Suprapubic skin (tissue), 4 donors: ENCODE measurements at regions not wholly inside any gene's neighbourhood (a gene's known extent, or its start where the extent isn't known, plus 50 kb on each side); places are given as distances from the start of the nearest gene placed in this dataset.

ENCODE experiments used
- DNase-seq, 2 donors: peaks; one replicate each; pipeline ENCODE4 v3.0.0-alpha.2; 2019; ENCODE audit warnings: low spot score in 2 of 2
- H3K27ac ChIP-seq: fragments of 200-600 bp; sonication (generic); one replicate; pipeline ENCODE4 v1.5.1; 2019
- H3K27me3 ChIP-seq: fragments of 200-600 bp; sonication (generic); one replicate; pipeline ENCODE4 v1.5.1; 2019
- H3K36me3 ChIP-seq: fragments of 200-600 bp; sonication (generic); one replicate; pipeline ENCODE4 v1.5.1; 2019
- H3K4me1 ChIP-seq: fragments of 200-600 bp; sonication (generic); one replicate; pipeline ENCODE4 v1.5.1; 2019
- H3K4me3 ChIP-seq: fragments of 200-600 bp; sonication (generic); one replicate; pipeline ENCODE4 v1.5.1; 2019; ENCODE audit warnings: mild to moderate bottlenecking
- H3K9me3 ChIP-seq: fragments of 200-600 bp; sonication (generic); one replicate; pipeline ENCODE4 v1.5.1; 2019
- EP300 ChIP-seq: sonication (generic); formaldehyde crosslinking; IDR thresholded peaks from one replicate; pipeline ENCODE4 v1.6.1; 2017; ENCODE audit warnings: antibody characterized with exemption
- POLR2A ChIP-seq, 2 donors: fragments of 450-650 bp; IDR thresholded peaks; one replicate each; pipeline ENCODE4 v1.6.1; 2017; ENCODE audit warnings: antibody characterized with exemption in 2 of 2, mild to moderate bottlenecking in 2 of 2, moderate library complexity in 2 of 2
- POLR2AphosphoS5 ChIP-seq, 3 donors: sonication (generic); formaldehyde crosslinking; IDR thresholded peaks; one replicate each; pipeline ENCODE4 v1.6.1; 2017; ENCODE audit warnings: antibody characterized with exemption in 3 of 3
- WGBS: methylation state at CpG from one replicate; pipeline ENCODE4 v1.1.5; 2018; 5-methylcytosine and 5-hydroxymethylcytosine counted together
- TF ChIP-seq, protein P1 (sequence below), 2 donors: fragments of 200-600 bp in 1 of 2; fragments of 450-650 bp in 1 of 2; sonication (generic) in 1 of 2; IDR thresholded peaks; one replicate each; pipeline ENCODE4 v1.5.1; 2016 to 2019; ENCODE audit warnings: antibody characterized with exemption in 2 of 2, mild to moderate bottlenecking in 1 of 2, moderate library complexity in 1 of 2

DNA sequence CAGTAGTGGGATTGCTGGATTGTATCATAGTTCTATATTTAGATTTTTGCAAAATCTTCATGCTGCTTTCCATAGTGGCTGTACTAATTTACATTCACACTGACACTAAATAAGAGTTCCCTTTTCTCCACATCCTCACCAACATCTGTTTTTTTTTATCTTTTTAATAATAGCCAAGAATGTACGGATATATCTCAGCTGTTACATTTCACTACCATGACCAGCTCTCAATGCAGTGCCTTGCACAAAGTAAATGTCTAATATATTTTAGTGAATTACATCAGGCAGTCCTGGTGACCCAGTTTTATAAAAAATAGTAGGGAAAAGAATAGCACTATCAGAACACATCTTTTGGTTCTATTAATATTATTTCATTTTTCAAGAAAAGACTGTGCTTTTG lies 161.8 kb downstream of the LNPK start:
- H3K36me3 ChIP-seq = no peaks in the 10 kb centered on the region
- no peaks in the 10 kb centered on the region for H3K4me1 ChIP-seq
- no peaks in the 10 kb centered on the region for H3K27me3 ChIP-seq
- 76% methylated on average over 1 of the region's 1 CpG for WGBS
- TF ChIP-seq EP300 = no peak
- no peak for TF ChIP-seq POLR2AphosphoS5 (IDR thresholded peaks at IDR 0.05)
- TF ChIP-seq POLR2A (IDR thresholded peaks at IDR 0.05) = no peak
- TF ChIP-seq, protein P1, sequence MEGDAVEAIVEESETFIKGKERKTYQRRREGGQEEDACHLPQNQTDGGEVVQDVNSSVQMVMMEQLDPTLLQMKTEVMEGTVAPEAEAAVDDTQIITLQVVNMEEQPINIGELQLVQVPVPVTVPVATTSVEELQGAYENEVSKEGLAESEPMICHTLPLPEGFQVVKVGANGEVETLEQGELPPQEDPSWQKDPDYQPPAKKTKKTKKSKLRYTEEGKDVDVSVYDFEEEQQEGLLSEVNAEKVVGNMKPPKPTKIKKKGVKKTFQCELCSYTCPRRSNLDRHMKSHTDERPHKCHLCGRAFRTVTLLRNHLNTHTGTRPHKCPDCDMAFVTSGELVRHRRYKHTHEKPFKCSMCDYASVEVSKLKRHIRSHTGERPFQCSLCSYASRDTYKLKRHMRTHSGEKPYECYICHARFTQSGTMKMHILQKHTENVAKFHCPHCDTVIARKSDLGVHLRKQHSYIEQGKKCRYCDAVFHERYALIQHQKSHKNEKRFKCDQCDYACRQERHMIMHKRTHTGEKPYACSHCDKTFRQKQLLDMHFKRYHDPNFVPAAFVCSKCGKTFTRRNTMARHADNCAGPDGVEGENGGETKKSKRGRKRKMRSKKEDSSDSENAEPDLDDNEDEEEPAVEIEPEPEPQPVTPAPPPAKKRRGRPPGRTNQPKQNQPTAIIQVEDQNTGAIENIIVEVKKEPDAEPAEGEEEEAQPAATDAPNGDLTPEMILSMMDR (IDR thresholded peaks at IDR 0.05) = no peak
- no peaks in the 10 kb centered on the region for H3K9me3 ChIP-seq
- H3K4me3 ChIP-seq = no peak overlapping the region
- H3K27ac ChIP-seq = no peak overlapping the region
- DNase-seq = no peak

DNA sequence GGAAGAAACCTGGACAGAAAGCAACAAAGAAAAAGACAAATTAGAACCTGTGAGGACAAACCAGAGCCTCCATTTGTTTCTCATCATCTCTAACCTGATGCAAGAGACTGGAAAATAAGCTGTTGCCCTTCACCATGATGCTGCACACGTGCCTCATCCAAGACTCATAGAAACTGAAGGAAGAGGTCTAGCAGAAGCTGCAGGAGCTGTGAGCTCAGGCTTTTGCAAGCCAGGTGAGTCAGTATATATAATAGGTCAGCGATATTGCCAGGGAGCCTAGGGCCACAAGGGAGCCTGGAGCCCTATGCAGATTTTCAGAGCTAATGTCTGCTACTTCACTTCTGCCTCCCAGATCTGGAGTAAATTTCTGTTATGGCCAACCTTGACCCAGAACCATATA lies 163.1 kb downstream of the LNPK start:
- WGBS = 78% methylated on average over 2 of the region's 2 CpGs
- Histone ChIP-seq H3K9me3 (no peaks in the 10 kb centered on the region), H3K27ac (no peak overlapping the region), H3K27me3 (no peaks in the 10 kb centered on the region), H3K4me1 (no peaks in the 10 kb centered on the region), H3K4me3 (no peak overlapping the region), H3K36me3 (no peaks in the 10 kb centered on the region)
- DNase-seq = no peak
- TF ChIP-seq POLR2A (IDR thresholded peaks at IDR 0.05) = no peak
- TF ChIP-seq, protein P1 (IDR thresholded peaks at IDR 0.05) = no peak
- TF ChIP-seq EP300 = no peak
- TF ChIP-seq POLR2AphosphoS5 (IDR thresholded peaks at IDR 0.05) = no peak

DNA sequence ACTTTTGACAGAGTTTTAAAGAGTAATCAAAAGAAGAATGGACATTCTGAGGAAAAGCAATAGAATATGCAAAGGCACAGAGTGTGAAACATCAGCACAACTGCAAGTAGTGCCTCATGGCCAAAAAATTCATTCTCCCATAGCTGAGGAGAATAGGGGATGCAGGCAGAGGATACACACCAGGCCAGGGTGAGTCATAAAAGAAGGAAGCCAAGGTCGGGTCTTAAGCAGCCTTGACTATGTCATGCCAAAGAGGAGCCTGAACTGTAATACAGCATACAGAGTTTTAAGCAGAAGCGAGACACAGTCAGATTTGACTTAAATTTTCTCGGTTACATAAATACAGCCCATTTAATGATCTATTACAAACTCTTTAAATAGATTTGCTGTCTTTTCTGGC lies 165.0 kb downstream of the LNPK start:
- 56% methylated on average over 3 of the region's 3 CpGs for WGBS
- no peak for DNase-seq
- Histone ChIP-seq H3K27me3 (no peaks in the 10 kb centered on the region), H3K27ac (no peak overlapping the region), H3K4me3 (no peak overlapping the region), H3K9me3 (no peaks in the 10 kb centered on the region), H3K36me3 (no peaks in the 10 kb centered on the region), H3K4me1 (no peaks in the 10 kb centered on the region)
- TF ChIP-seq POLR2AphosphoS5 (IDR thresholded peaks at IDR 0.05) (no peak), EP300 (no peak), POLR2A (IDR thresholded peaks at IDR 0.05) (no peak)
- TF ChIP-seq, protein P1 (IDR thresholded peaks at IDR 0.05) = no peak

DNA sequence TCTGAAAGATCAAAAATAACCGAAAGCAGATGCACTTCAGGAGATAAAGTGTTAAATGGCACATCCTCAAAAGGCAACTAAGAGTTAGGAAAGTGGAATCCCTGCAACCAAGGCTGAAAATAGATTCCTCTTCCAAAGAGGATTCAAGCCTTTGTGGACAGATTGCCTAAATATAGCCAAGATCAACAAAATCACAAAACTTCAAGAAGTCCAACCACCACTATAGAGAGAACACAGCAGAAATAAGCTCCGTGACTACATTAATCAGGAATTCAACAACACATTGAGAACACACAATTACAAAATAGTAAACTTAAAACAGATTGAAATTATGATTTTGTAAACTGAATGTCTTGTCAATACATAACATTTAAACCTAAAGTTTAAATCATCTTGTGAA lies 165.7 kb downstream of the LNPK start:
- H3K36me3 ChIP-seq = no peaks in the 10 kb centered on the region
- H3K9me3 ChIP-seq = no peaks in the 10 kb centered on the region
- H3K4me1 ChIP-seq = no peaks in the 10 kb centered on the region
- H3K27ac ChIP-seq = no peak overlapping the region
- no peaks in the 10 kb centered on the region for H3K27me3 ChIP-seq
- TF ChIP-seq, protein P1 (IDR thresholded peaks at IDR 0.05) = no peak
- TF ChIP-seq POLR2A (IDR thresholded peaks at IDR 0.05) = no peak
- no peak for TF ChIP-seq POLR2AphosphoS5 (IDR thresholded peaks at IDR 0.05)
- no peak for TF ChIP-seq EP300
- DNase-seq = no peak
- WGBS = 64% methylated on average over 2 of the region's 2 CpGs
- H3K4me3 ChIP-seq = no peak overlapping the region

DNA sequence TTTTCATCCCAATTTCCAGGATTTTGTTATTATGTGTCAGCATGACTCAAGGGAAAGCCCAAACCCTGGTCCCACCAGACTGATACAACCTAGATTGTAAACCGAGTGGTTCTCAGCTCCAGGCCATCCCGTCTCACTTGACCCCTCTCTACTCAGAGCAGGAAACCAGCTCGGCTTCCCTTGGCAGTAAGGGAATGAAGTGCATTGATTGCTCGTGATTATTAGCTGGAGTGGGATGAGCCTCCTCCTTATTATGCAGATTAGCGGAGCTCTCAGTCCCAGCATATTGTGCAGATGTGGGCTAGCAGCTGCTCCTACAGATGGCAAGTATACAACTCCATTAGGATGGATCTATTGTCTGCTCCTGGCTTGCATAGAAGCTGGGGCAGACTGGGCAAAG lies 167.6 kb downstream of the LNPK start:
- Histone ChIP-seq H3K9me3 (no peaks in the 10 kb centered on the region), H3K36me3 (no peaks in the 10 kb centered on the region), H3K27ac (no peak overlapping the region), H3K27me3 (no peaks in the 10 kb centered on the region), H3K4me3 (no peak overlapping the region), H3K4me1 (no peaks in the 10 kb centered on the region)
- 62% methylated on average over 5 of the region's 5 CpGs for WGBS
- no peak for TF ChIP-seq POLR2AphosphoS5 (IDR thresholded peaks at IDR 0.05)
- no peak for TF ChIP-seq POLR2A (IDR thresholded peaks at IDR 0.05)
- TF ChIP-seq, protein P1 (IDR thresholded peaks at IDR 0.05) = no peak
- no peak for TF ChIP-seq EP300
- no peak for DNase-seq
